ENCODE measurements at regions not wholly inside any gene's neighbourhood (a gene's known extent, or its start where the extent isn't known, plus 50 kb on each side); places are given as distances from the start of the nearest gene placed in this dataset.

- TF ChIP-seq EZH2 (IDR thresholded peaks at IDR 0.05; ENCODE audit: low read length, missing control alignments) (no peak), CTCF (conservative IDR thresholded peaks at IDR 0.05 in 1 of 2, IDR thresholded peaks at IDR 0.05 in 1 of 2; ENCODE audit: low read depth in 1 of 2, low read length in 2 of 2) (no peak)
These were observed 139.2 kb downstream of the HGF start for GRCh38 chr7:81630600-81630999.

Measured in fibroblast of lung (primary cell).